HG03066 (cell line): ENCODE measurements at regions not wholly inside any gene's neighbourhood (a gene's known extent, or its start where the extent isn't known, plus 50 kb on each side); places are given as distances from the start of the nearest gene placed in this dataset.
"Not testable (repeated sequence)": the region's sequence is repeated elsewhere in the genome, so short reads cannot be mapped to it uniquely, and the experiment has no call there.

Experiments used
- ATAC-seq: cut with Tn5 transposase; IDR thresholded peaks from one replicate; pipeline ENCODE4 v1.9.1; 2021; ENCODE audit warnings: low read depth; ENCODE audit not compliant: unreplicated experiment

DNA sequence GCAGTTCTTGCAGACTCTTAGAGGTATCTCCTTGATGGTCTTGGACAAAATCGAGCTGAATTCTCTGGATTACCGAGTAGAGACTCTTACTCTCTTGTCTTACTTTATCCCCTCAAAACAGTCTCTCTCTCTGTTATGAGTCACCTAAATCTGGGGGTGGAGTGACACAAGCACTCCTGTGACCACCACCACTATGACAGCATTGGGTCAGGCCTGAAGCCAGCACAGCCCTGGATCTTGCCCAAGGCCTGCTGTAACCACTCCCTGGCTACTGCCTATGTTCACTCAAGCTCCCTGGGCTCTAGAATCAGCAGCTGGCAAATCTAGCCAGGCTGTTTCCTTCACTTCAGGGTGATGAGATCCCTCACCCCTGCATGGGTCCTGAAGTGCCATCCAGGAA lies 662.5 kb downstream of the LUZP2 start:
- ATAC-seq = no peak

DNA sequence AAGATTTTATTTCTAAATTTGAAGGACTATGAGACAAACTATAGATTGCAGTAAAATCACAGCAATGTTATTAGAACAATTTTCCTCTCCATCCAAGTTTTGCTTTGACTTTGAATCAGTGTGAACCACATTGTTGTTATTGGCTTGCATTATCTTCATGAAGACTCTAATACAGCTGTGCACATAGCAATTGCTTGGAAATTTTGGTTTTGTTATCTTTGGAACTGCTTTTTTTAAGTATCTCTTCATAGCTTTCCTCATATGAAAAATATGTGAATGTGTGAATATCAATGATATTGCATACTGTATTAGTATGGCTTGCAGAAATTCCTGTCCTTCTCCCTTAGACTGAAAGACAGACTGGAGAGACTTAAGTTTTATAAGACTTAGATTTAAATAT lies 666.6 kb downstream of the LUZP2 start:
- ATAC-seq = no peak

DNA sequence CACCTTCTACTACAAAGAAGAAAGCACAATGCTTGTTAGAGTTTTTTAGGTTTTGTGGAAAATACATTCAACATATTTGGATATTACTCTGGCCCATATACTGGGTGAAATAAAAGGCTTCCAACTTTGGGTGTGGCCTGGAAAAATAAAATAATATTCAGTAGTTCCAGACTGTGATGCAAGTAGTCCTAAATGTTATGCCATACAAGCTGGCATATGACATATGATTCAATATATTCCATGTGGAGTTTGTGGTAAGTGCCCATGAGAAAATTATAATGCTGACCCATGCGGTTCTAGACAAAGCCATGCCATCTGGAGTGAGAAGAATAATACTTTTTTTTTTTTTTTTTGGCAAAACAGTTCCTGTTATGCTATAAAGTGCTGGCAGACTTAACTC lies 683.3 kb downstream of the LUZP2 start:
- no peak for ATAC-seq

DNA sequence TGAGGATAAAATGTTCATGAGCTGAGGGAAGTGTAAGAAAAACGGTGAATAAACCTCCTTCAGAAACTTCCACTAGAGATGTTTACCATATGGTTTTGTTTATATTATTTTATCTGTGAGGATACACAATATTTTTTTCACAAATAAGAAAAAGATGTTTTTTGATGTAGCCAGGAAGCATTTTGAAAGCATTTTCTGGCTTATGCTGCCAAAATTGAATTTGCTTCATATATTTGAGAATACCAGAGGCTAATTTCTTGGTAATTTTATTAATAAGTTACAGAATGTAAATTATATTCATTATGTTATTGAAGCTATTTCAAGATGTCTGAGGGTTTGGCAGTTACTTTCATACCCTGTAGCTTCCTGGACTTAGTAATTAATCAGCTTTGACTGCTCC lies 686.6 kb downstream of the LUZP2 start:
- no peak for ATAC-seq

DNA sequence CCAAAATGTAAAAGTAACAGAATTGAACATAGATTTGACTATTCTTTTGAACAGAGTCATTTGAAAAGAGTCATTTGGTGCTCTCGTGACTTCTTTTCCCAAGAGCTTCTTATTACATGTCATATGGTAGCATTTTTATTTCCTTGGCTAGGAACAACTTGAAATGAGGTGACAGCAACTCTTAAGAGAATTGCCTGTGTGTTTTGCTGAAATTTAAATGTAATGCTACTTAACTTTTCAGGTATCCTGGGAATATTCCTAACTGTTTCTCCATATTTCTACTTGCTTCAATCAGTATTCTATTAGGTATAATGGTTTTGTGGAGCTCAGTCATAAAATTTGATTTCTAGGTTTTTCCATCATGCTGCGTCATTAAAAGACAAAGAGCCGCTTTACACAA lies 700.7 kb downstream of the LUZP2 start:
- no peak for ATAC-seq

DNA sequence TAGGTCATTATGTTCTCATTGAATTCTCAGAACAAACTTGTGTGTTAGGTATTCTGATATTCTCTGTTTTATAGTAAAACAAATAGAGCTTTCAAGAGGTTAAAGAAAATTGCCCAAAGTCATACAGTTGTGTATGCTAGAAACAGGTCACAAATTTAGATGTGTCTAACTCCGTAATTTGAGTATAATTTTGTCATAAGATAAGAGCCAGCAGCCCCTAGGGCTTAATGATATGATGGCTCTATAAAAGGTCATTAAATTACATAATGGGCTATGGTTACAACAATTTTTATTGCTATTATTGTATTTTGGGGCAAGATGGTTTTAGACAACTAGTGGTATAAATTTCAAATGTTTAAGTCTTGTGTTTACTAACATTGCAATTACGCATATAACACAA lies 701.9 kb downstream of the LUZP2 start:
- no peak for ATAC-seq

DNA sequence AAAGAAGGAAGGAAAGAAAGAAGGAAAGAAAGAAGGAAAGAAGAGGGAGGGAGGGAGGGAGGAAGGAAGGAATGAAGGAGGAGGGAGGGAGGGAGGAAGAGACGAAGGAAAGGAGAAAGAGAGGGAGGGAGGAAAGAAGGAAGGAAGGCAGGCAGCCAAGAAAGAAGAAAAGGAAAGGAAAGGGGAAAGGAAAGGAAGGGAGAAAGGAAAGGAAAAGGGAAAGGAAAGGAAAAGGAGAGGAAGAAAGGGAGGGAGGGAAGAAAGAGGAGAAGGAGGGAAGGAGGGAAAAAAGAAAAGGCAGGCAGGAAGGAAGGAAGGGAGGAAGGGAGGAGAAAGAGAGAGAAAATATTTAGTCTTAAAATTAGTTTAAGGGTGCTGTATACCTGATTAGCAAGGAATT lies 704.1 kb downstream of the LUZP2 start:
- no peak for ATAC-seq

DNA sequence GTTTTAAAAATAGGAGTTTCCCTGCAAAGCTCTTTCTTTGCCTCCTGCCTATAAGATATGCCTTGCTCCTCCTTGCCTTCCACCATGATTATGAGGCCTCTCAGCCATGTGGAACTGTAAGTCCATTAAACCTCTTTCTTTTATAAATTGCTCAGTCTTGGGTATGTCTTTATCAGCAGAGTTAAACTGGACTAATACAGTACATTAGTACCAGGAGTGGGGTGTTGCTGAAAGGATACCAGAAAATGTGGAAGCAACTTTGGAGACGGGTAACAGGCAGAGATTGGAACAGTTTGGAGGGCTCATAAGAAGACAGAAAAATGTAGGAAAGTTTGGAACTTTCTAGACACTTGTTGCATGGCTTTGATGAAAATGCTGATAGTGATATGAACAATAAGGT lies 709.9 kb downstream of the LUZP2 start:
- ATAC-seq = no peak

DNA sequence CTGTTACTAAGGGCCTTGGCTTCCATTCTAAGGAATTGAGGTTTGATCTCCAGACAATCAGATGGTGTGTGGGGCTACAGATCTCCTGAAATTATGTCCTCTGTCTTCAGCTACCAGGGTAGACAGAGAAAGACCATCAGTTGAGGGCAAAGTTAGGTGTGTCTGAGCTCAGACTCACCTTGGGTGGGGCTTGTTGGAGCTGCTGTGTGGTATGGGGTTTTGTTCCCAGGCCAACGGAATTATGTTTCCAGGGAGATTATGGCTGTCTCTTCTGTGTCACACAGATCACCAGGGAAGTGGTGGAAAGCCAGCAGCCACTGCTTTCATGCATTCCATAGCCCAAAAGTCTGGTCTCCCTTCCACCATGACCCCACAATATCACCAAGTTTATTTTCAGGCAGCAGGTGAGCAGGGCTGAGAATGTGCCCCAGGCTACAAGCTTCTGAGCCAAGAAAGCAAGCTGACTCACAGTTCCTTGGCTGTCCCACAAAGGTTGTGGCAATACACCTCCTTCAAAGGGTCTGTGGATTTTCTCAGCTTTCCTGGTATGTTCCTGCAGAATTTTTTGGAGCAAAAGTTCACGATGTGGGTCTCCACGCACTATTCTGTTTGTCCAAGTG lies 714.9 kb downstream of the LUZP2 start:
- no peak for ATAC-seq

DNA sequence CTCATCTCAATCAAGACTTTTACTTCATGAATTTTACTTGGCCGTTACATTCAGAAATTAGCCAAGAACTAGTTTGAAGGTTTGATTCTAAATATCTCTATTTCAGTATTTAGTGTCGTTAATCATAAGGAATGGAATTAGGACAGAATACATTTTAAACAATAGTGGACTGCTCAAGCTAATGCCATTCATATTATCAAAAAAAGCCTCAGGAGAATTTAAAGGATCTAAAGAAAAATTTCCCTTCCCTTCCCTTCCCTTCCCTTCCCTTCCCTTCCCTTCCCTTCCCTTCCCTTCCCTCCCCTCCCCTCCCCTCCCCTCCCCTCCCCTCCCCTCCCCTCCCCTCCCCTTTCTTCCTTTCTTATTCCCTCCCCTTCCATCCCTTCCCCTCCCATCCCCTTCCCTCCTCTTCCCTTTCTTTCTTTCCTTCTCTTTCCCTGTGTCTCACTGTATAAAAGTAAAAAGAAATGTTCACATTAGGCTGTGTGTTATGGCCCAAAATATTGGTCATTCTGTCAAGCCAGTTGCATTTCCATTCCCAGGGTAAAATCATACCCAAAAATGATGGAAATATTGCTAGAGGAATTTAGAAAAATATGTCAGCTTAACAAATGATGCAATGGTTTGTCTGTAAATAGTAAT lies 717.8 kb downstream of the LUZP2 start:
- ATAC-seq = no peak

DNA sequence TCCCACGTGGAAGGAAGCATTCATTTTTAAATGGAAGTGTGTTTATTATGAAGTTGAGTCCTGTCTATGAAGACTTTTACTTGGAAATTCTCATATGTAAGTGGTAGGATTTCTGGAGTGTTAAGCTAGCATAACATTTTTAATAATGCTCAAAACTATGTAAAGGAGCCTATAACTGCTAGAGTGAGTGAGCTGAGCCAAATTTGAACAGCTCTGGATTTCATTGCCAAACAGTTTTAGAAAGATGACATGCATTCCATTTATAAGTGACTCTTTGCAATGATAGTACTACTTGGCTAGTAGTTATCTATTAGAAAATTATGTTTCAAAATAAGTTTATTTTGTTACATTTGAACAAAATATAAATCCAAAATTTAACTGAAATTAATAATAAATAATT lies 721.2 kb downstream of the LUZP2 start:
- no peak for ATAC-seq

DNA sequence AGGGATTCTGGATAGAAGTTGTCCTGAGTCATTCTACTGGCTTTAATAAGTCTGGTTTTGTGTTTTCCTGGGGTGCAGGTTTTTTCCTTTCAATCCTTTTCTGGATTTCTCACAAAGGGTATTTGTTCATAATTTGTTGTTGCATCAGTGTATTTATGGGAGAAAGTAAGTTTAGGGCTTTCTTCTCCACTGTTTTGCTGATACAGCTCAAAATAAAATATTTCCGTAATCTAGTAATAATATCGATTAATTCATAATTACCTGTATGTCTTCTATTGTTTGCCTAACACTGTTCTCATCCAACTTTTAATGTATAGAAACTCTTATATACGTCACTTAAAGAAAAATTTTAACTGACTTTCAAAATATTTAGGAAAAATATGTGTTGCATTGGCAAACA lies 728.2 kb downstream of the LUZP2 start:
- ATAC-seq = no peak

DNA sequence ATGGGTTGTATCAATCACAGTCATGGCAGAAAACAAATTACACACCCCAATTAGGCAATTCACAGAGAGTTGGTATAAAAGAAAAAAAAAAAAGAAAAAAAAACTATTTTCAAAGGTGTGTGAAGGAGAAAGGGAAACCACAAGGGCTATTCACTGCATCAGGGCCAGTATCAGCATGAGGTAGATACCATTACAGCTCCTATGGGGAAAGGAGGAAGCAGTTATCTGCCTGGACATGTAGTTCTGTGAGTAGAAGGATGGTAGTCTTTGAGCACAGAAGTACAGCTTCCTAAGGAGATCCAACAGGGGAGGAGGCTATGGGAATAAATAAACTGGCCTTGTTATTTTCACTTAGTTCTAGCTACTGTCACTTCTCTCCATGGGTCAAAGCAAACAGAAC lies 746.1 kb downstream of the LUZP2 start:
- ATAC-seq = no peak

DNA sequence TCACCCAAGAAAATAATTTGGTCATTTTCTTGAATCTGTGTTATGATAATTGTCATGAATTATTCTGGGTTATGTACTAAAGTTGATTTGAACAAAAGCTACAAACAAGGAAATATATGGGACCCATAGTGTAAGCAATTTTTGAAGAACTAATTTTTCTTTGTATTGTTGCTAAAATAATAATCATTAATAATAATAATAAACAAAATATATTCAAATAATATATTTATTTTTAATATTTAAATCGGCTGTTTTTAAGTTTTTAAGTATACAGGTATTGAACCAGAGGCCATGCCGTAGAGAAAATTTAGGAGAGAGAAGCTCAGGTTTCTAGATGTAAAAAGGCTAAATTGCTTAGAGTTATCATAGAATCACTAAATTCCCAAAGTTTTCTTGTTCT lies 747.3 kb downstream of the LUZP2 start:
- ATAC-seq = no peak

DNA sequence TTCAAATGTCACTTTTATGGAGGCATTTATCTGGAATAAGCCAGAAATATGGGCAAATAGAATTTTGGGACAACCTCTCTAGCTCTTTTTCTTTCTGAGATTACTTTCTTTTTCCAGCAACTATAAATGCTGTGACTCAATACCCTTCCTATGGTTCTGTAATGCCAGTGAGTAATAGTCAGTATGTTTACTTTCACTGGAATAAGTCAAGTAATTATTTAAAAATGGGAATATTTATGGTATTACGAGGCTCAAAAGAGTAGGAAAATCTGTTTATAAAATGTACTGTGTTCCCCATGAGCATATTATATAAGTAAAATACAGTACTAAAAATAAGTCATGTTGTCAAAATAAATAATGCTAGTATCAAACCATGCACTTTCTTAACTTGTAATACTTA lies 750.5 kb downstream of the LUZP2 start:
- ATAC-seq = no peak

DNA sequence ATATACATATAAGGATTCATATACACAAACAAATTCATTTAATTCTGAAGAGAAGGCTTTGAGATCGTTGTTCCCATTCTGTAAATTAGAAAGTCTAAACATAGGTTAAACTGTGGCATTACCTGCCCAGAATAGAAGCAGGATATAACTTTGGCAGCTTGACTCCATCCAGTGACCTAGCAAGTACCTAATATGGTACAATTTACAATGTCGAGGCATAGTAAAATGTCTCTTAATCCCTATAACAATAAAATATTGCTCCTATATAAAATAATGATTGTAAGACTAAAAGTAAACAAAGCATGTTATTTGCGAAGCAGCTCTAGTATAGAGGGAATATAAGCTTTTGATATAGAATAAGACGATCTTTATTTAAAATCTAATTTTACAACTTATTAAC lies 756.0 kb downstream of the LUZP2 start:
- no peak for ATAC-seq

DNA sequence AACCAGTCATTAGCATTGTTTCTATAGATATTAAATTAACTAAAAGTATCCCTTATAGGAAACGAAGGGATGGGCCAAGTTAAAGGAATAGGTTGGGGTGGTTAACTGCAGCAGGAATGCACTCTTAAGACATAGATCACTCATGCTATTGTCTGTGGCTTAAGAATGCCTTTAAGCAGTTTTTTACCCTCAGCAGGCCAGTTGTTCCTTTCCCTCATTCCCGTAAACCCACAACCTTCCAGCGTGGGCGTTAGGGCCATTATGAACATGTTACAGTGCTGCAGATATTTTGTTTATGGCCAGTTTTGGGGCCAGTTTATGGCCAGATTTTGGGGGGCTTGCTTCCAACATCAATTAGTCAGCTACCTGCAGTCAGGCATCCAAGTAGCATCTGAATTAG lies 767.0 kb downstream of the LUZP2 start:
- not testable (repeated sequence) for ATAC-seq

DNA sequence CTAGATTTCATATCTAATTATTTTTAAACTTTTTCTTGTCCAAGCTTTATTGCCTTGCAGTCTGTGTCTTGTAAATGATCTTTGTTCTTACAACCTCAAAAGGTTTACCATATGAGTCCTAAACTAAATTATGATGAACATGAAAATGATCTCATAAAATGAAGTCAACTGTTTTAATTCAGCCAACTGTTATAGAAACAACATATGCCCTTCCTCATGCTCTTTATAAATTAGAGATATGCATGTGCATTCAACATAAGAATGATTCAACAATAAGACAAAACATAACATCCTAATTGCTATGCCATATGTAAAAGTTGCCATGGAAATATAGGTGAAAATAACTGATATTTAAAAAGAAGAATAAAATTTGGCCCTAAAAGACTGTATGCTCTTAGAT lies 774.4 kb downstream of the LUZP2 start:
- no peak for ATAC-seq

DNA sequence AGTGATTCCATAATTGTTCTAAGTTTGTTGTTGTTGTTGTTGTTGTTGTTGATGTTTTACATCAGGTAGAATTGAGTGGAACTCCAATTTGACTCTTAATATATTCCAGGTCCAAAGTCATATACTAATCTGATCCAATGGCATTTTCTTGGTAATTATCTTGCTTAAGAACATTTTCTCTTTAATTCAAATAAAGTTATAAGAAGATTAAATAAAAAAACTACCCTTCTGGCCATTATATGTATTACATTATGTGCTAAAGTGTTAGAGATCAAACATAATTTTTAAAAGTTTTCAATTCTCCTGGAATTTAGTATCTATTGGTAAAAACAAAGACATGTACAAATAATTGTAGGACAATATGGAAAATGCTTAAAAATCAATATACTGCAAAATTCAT lies 775.4 kb downstream of the LUZP2 start:
- ATAC-seq = no peak

DNA sequence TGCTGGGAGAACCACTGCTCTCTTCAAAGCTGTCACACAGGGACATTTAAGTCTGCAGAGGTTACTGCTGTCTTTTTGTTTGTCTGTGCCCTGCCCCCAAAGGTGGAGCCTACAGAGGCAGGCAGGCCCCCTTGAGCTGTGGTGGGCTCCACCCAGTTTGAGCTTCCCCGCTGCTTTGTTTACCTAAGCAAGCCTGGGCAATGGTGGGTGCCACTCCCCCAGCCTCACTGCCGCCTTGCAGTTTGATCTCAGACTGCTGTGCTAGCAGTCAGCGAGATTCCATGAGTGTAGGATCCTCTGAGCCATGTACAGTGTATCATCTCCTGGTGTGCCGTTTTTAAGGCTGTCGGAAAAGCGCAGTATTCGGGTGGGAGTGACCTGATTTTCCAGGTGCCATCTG lies 784.0 kb downstream of the LUZP2 start:
- not testable (repeated sequence) for ATAC-seq

DNA sequence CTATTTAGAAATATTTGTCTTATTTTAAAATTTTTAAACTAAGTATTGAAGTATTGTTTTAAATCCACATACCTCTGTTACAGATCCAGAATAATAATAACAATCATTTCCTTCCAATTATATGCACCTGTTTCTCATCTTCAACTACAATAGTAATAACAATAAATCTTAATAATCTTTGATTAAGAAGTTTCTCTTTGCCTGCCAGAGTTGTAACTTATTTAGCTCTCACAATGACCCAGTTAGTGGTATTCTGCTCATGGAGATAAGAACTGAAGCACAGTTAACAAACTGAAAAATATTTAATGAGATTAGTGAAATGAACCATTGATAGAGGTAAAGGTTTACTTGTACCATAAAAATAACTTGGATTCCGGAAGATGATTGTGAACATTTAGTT lies 796.3 kb downstream of the LUZP2 start:
- no peak for ATAC-seq

DNA sequence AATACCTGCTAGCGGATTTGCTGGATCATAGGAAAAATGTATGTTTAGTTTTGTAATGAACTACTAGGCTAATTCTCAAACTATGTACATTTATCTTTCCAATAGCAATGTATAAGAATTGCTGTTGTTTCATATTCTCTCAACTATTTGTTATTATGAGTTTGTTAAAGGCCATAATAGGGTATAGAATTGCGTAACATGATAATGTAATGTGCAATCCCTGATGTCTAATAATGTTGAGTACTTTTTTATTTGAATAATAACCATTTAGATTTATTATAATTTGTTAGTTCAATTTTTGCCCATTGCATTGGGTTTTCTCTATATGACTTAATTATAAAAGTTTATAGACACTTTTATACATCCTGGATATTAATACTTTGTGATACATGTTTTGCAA lies 801.6 kb downstream of the LUZP2 start:
- ATAC-seq = no peak

DNA sequence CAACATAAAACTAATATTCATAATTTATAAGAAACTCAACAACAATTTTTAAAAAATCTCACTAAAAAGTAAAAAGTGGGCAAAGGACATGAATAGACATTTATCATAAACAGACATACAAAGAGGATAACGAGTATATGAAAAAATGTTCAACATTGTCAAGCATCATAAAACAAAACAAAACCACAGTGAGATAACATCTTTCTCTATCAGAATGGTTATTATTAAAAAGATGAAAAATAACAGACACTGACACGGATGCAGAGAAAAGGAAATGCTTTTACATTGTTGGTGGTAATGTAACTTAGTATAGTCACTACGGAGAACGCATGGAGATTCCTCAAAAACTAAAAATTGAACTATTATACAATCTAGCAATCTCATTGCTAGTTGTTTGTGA lies 813.0 kb downstream of the LUZP2 start:
- ATAC-seq = no peak
